ENCODE measurements at regions not wholly inside any gene's neighbourhood (a gene's known extent, or its start where the extent isn't known, plus 50 kb on each side); places are given as distances from the start of the nearest gene placed in this dataset.

DNA sequence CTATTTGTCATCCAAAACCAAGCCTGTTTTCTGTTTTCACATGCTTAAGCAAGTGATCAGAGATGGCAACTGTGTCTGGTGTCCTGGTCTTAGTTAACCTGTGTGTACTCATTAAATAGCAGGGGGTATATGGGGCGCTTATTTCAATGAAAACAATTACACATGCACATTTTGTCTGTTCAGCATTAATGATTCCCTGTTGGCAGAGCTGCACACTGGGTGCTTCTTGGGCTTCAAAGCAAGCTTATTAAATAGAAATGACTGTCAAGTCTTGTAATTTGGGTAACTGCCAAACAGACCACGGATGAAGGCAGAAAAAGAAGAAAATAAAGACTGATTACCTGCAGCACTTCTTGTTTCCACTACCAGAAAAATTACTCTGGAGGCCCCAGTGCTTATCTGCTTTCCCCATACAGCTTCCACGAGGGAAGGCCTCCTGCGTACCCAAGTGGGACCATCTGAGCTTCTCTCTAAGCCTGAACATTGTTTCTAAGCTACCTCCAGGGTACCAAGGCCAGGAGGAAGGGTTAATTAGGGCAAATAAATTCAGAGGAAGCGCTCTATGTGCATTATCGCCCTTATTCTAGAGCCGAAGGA is 107.2 kb upstream of the TBL1X start:
- DNase-seq (ENCODE audit: insufficient read length, low spot score, missing footprints) = no peak
- Histone ChIP-seq H4K20me1 (ENCODE audit: insufficient read depth, low read length) (no peaks in the 10 kb centered on the region), H3K27ac (ENCODE audit: low read depth, low read length) (no peak overlapping the region), H3K4me1 (ENCODE audit: insufficient read depth, low read length) (peaks cover 8% of the 10 kb centered on the region), H3K27me3 (ENCODE audit: insufficient read depth, low read length) (no peaks in the 10 kb centered on the region), H3K4me2 (ENCODE audit: insufficient read depth, low read length) (no peak overlapping the region), H3K79me2 (ENCODE audit: insufficient read depth, low read length) (no peaks in the 10 kb centered on the region), H3K9me3 (ENCODE audit: low read depth, low read length) (no peaks in the 10 kb centered on the region), H2AFZ (ENCODE audit: low read length) (no peak overlapping the region), H3K4me3 (ENCODE audit: insufficient read depth, low read length) (no peak overlapping the region), H3K36me3 (ENCODE audit: insufficient read depth, low read length) (no peaks in the 10 kb centered on the region)
- TF ChIP-seq, protein P1, sequence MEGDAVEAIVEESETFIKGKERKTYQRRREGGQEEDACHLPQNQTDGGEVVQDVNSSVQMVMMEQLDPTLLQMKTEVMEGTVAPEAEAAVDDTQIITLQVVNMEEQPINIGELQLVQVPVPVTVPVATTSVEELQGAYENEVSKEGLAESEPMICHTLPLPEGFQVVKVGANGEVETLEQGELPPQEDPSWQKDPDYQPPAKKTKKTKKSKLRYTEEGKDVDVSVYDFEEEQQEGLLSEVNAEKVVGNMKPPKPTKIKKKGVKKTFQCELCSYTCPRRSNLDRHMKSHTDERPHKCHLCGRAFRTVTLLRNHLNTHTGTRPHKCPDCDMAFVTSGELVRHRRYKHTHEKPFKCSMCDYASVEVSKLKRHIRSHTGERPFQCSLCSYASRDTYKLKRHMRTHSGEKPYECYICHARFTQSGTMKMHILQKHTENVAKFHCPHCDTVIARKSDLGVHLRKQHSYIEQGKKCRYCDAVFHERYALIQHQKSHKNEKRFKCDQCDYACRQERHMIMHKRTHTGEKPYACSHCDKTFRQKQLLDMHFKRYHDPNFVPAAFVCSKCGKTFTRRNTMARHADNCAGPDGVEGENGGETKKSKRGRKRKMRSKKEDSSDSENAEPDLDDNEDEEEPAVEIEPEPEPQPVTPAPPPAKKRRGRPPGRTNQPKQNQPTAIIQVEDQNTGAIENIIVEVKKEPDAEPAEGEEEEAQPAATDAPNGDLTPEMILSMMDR (IDR thresholded peaks at IDR 0.05; ENCODE audit: extremely low read depth, low read depth, low read length) = no peak

DNA sequence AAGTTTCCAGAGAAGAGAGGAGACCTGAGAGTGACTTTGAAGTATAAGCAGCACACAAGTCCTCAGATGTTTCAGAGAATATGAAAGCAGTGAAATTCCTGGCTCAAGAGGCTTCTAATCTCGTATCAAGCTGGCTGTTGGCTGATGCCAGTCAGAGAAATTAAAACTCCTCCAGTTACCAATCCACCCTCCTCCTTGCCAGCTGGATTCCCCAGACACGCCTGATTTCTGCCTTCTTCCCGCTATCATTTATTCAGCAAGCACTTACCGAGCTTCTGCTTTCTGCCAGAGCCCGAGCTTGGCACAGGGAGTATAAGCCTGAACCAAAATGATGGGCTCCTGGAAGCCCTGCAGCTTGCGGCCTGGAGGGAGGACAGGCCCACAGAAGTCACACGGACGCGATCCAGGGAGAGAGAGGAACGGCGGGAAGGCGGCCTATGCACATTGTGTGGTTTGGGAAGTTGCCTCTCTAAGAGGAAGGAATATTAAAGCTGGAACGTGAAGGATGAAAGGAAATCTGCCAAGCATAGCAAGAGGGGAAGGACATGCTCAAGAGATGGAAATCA is 102.4 kb upstream of the TBL1X start:
- no peaks in the 10 kb centered on the region for H4K20me1 ChIP-seq (ENCODE audit: insufficient read depth, low read length)
- no peaks in the 10 kb centered on the region for H3K27me3 ChIP-seq (ENCODE audit: insufficient read depth, low read length)
- no peaks in the 10 kb centered on the region for H3K4me1 ChIP-seq (ENCODE audit: insufficient read depth, low read length)
- H3K4me3 ChIP-seq (ENCODE audit: insufficient read depth, low read length) = no peak overlapping the region
- no peak for DNase-seq (ENCODE audit: insufficient read length, low spot score, missing footprints)
- TF ChIP-seq, protein P1 (IDR thresholded peaks at IDR 0.05; ENCODE audit: extremely low read depth, low read depth, low read length) = no peak
- H3K9me3 ChIP-seq (ENCODE audit: low read depth, low read length) = no peaks in the 10 kb centered on the region
- peak overlapping the region; percentile 56 for H2AFZ ChIP-seq (ENCODE audit: low read length)
- H3K27ac ChIP-seq (ENCODE audit: low read depth, low read length) = no peak overlapping the region
- no peaks in the 10 kb centered on the region for H3K79me2 ChIP-seq (ENCODE audit: insufficient read depth, low read length)
- H3K36me3 ChIP-seq (ENCODE audit: insufficient read depth, low read length) = no peaks in the 10 kb centered on the region
- no peak overlapping the region for H3K4me2 ChIP-seq (ENCODE audit: insufficient read depth, low read length)

DNA sequence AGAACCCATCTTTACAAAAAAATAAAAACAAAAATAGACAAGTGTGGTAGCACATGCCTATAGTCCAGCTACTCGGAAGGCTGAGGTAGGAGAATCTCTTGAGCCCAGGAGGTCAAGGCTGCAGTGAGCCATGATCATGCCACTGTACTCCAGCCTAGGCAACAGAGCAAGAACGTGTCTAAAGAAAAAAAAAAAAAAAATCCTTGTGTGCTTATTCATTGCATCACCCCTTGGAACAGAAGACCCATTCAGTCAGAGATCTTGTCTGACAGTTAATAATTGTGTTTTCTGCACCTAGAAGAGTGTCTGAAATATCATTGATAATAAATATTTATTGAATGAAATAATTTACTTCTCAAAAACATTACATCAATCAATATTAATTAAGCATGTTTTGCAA is 97.4 kb upstream of the TBL1X start:
- Histone ChIP-seq H4K20me1 (ENCODE audit: insufficient read depth, low read length) (no peaks in the 10 kb centered on the region), H3K4me1 (ENCODE audit: insufficient read depth, low read length) (peaks cover 7% of the 10 kb centered on the region), H3K4me3 (ENCODE audit: insufficient read depth, low read length) (no peak overlapping the region), H3K9me3 (ENCODE audit: low read depth, low read length) (no peaks in the 10 kb centered on the region), H3K4me2 (ENCODE audit: insufficient read depth, low read length) (no peak overlapping the region), H3K36me3 (ENCODE audit: insufficient read depth, low read length) (no peaks in the 10 kb centered on the region), H3K27me3 (ENCODE audit: insufficient read depth, low read length) (no peaks in the 10 kb centered on the region), H3K27ac (ENCODE audit: low read depth, low read length) (no peak overlapping the region), H3K79me2 (ENCODE audit: insufficient read depth, low read length) (no peaks in the 10 kb centered on the region), H2AFZ (ENCODE audit: low read length) (no peak overlapping the region)
- TF ChIP-seq, protein P1 (IDR thresholded peaks at IDR 0.05; ENCODE audit: extremely low read depth, low read depth, low read length) = no peak
- no peak for DNase-seq (ENCODE audit: insufficient read length, low spot score, missing footprints)

DNA sequence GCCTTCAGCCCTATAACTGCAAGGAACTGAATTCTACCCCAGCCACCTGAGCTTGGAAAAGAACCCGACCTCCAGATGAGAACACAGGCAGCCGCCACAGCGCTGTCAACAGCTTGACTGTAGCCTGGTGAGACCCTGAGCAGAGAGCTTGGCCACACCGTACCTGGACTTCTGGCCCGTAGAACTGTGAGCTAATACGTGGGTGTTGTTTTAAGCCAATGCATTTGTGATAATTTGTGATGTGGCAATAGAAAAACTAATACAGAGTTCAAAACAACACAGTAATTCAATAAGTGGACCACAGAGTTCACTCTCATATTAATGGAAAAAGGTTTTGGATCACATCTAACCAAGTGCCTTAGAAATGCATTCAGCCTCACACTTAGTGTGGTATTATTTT is 96.6 kb upstream of the TBL1X start:
- Histone ChIP-seq H4K20me1 (ENCODE audit: insufficient read depth, low read length) (no peaks in the 10 kb centered on the region), H3K79me2 (ENCODE audit: insufficient read depth, low read length) (no peaks in the 10 kb centered on the region), H3K27ac (ENCODE audit: low read depth, low read length) (no peak overlapping the region), H2AFZ (ENCODE audit: low read length) (no peak overlapping the region), H3K36me3 (ENCODE audit: insufficient read depth, low read length) (no peaks in the 10 kb centered on the region), H3K4me1 (ENCODE audit: insufficient read depth, low read length) (peaks cover 7% of the 10 kb centered on the region), H3K9me3 (ENCODE audit: low read depth, low read length) (no peaks in the 10 kb centered on the region), H3K27me3 (ENCODE audit: insufficient read depth, low read length) (no peaks in the 10 kb centered on the region), H3K4me2 (ENCODE audit: insufficient read depth, low read length) (no peak overlapping the region), H3K4me3 (ENCODE audit: insufficient read depth, low read length) (no peak overlapping the region)
- TF ChIP-seq, protein P1 (IDR thresholded peaks at IDR 0.05; ENCODE audit: extremely low read depth, low read depth, low read length) = no peak
- no peak for DNase-seq (ENCODE audit: insufficient read length, low spot score, missing footprints)
